PFSK-1 (cell line): ENCODE measurements at regions not wholly inside any gene's neighbourhood (a gene's known extent, or its start where the extent isn't known, plus 50 kb on each side); places are given as distances from the start of the nearest gene placed in this dataset.

Experiments used
- POLR2AphosphoS5 ChIP-seq: IDR thresholded peaks from 2 replicates; pipeline ENCODE4 v1.6.1; 2012; ENCODE audit warnings: low read depth, mild to moderate bottlenecking, control low read depth, low read length, moderate library complexity
- SIN3A ChIP-seq: IDR thresholded peaks from 2 replicates; pipeline ENCODE4 v1.6.1; 2012; ENCODE audit warnings: mild to moderate bottlenecking, low read length, moderate library complexity, borderline replicate concordance; ENCODE audit not compliant: insufficient read depth
- TAF1 ChIP-seq: IDR thresholded peaks from 2 replicates; pipeline ENCODE4 v1.6.1; 2012; ENCODE audit warnings: low read length, control low read depth, borderline replicate concordance; ENCODE audit not compliant: insufficient read depth
- TF ChIP-seq, protein P1 (sequence below), 2 experiments: IDR thresholded peaks; 2 replicates each; pipeline versions ENCODE4 v1.6.1 to v1.8.0; 2011 to 2012; ENCODE audit warnings: low read depth in 2 of 2, low read length in 2 of 2, control low read depth in 1 of 2, inconsistent platforms in 1 of 2, mild to moderate bottlenecking in 1 of 2, moderate library complexity in 1 of 2; ENCODE audit not compliant: insufficient read depth in 1 of 2

DNA sequence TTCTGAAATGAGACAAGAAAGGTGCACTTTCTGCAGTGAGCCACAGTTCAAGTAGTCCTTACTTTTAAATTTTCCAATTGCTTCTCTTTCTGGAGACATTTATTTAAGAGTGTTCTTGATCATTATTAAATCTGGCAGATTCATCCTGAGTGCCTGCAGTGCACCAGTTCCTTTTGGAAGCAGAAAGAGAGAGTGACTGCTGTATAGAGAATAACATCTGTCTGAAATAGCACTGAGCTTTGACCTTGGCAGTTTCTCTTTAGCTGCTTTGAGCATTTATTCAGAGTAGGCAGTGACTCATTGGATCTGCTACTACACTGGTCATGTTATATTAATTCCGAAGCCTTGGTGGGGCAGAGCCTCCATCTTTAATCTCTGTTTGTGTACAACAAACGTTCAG is 1373.7 kb downstream of the PCDH9 start:
- no peak for TF ChIP-seq POLR2AphosphoS5
- no peak for TF ChIP-seq TAF1
- TF ChIP-seq, protein P1, sequence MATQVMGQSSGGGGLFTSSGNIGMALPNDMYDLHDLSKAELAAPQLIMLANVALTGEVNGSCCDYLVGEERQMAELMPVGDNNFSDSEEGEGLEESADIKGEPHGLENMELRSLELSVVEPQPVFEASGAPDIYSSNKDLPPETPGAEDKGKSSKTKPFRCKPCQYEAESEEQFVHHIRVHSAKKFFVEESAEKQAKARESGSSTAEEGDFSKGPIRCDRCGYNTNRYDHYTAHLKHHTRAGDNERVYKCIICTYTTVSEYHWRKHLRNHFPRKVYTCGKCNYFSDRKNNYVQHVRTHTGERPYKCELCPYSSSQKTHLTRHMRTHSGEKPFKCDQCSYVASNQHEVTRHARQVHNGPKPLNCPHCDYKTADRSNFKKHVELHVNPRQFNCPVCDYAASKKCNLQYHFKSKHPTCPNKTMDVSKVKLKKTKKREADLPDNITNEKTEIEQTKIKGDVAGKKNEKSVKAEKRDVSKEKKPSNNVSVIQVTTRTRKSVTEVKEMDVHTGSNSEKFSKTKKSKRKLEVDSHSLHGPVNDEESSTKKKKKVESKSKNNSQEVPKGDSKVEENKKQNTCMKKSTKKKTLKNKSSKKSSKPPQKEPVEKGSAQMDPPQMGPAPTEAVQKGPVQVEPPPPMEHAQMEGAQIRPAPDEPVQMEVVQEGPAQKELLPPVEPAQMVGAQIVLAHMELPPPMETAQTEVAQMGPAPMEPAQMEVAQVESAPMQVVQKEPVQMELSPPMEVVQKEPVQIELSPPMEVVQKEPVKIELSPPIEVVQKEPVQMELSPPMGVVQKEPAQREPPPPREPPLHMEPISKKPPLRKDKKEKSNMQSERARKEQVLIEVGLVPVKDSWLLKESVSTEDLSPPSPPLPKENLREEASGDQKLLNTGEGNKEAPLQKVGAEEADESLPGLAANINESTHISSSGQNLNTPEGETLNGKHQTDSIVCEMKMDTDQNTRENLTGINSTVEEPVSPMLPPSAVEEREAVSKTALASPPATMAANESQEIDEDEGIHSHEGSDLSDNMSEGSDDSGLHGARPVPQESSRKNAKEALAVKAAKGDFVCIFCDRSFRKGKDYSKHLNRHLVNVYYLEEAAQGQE (IDR thresholded peaks at IDR 0.05; ENCODE audit: insufficient read depth in 1 of 2, low read depth in 2 of 2, low read length in 2 of 2) = no peak
- no peak for TF ChIP-seq SIN3A
